ENCODE measurements at regions not wholly inside any gene's neighbourhood (a gene's known extent, or its start where the extent isn't known, plus 50 kb on each side); places are given as distances from the start of the nearest gene placed in this dataset.

DNA sequence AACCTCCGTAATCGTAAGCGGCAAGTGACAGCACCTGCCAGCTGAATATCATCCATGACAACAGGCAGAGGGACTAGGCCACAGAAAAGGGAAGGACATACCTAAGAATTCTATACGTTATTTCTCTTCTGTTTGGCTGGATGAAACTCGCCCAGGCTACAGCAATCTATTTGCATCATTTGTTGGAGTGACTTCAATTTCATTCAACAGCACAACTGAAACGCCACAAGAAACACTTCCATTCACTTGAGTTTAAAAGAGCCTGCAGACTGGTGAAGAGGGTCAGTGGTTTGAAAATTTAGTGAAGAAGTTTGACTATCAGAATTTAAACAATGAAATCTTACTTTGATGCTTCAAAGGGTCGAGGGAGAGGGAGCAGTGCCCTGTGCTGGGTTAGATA is 378.7 kb downstream of the LMO4 start:
- TF ChIP-seq YY1 (IDR thresholded peaks at IDR 0.05), result no peak
- TF ChIP-seq EGR1 (IDR thresholded peaks at IDR 0.05; ENCODE audit: low read depth in 2 of 2), result no peak
- no peak for TF ChIP-seq RXRA (IDR thresholded peaks at IDR 0.05)
- TF ChIP-seq FOXA2 (IDR thresholded peaks at IDR 0.05), result no peak
- TF ChIP-seq FOXA1 (IDR thresholded peaks at IDR 0.05), result no peak
- no peak for TF ChIP-seq HNF4A (conservative IDR thresholded peaks at IDR 0.05)
- TF ChIP-seq MAX (IDR thresholded peaks at IDR 0.05), result no peak
- TF ChIP-seq, protein P1, sequence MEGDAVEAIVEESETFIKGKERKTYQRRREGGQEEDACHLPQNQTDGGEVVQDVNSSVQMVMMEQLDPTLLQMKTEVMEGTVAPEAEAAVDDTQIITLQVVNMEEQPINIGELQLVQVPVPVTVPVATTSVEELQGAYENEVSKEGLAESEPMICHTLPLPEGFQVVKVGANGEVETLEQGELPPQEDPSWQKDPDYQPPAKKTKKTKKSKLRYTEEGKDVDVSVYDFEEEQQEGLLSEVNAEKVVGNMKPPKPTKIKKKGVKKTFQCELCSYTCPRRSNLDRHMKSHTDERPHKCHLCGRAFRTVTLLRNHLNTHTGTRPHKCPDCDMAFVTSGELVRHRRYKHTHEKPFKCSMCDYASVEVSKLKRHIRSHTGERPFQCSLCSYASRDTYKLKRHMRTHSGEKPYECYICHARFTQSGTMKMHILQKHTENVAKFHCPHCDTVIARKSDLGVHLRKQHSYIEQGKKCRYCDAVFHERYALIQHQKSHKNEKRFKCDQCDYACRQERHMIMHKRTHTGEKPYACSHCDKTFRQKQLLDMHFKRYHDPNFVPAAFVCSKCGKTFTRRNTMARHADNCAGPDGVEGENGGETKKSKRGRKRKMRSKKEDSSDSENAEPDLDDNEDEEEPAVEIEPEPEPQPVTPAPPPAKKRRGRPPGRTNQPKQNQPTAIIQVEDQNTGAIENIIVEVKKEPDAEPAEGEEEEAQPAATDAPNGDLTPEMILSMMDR (IDR thresholded peaks at IDR 0.05; ENCODE audit: low read depth, low read length, missing input control), result no peak
- TF ChIP-seq NR2F2 (IDR thresholded peaks at IDR 0.05), result no peak
- TF ChIP-seq, protein P2, sequence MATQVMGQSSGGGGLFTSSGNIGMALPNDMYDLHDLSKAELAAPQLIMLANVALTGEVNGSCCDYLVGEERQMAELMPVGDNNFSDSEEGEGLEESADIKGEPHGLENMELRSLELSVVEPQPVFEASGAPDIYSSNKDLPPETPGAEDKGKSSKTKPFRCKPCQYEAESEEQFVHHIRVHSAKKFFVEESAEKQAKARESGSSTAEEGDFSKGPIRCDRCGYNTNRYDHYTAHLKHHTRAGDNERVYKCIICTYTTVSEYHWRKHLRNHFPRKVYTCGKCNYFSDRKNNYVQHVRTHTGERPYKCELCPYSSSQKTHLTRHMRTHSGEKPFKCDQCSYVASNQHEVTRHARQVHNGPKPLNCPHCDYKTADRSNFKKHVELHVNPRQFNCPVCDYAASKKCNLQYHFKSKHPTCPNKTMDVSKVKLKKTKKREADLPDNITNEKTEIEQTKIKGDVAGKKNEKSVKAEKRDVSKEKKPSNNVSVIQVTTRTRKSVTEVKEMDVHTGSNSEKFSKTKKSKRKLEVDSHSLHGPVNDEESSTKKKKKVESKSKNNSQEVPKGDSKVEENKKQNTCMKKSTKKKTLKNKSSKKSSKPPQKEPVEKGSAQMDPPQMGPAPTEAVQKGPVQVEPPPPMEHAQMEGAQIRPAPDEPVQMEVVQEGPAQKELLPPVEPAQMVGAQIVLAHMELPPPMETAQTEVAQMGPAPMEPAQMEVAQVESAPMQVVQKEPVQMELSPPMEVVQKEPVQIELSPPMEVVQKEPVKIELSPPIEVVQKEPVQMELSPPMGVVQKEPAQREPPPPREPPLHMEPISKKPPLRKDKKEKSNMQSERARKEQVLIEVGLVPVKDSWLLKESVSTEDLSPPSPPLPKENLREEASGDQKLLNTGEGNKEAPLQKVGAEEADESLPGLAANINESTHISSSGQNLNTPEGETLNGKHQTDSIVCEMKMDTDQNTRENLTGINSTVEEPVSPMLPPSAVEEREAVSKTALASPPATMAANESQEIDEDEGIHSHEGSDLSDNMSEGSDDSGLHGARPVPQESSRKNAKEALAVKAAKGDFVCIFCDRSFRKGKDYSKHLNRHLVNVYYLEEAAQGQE (IDR thresholded peaks at IDR 0.05), result no peak
- no peak for TF ChIP-seq ATF3 (IDR thresholded peaks at IDR 0.05)
- no peak for TF ChIP-seq JUND (IDR thresholded peaks at IDR 0.05)
- no peak for TF ChIP-seq TAF1 (conservative IDR thresholded peaks at IDR 0.05)
- no peak for TF ChIP-seq SP1 (IDR thresholded peaks at IDR 0.05)
- TF ChIP-seq ZBTB33 (IDR thresholded peaks at IDR 0.05), result no peak
- no peak for TF ChIP-seq GABPA (IDR thresholded peaks at IDR 0.05 in 1 of 2, conservative IDR thresholded peaks at IDR 0.05 in 1 of 2)
- no peak overlapping the region for H3K4me3 ChIP-seq (ENCODE audit: low read depth in 1 of 3, low read length in 3 of 3)
- H3K27me3 ChIP-seq (ENCODE audit: control insufficient read depth in 4 of 4, insufficient read depth in 4 of 4, low read length in 3 of 4), result no peaks in the 10 kb centered on the region
- WGBS, result 86% methylated on average over 7 of the region's 7 CpGs
- no peak overlapping the region for H3K9ac ChIP-seq (ENCODE audit: low read depth in 1 of 2, low read length in 2 of 2)
- no peaks in the 10 kb centered on the region for H3K36me3 ChIP-seq (ENCODE audit: control insufficient read depth in 4 of 4, insufficient read depth in 3 of 4, low read depth in 1 of 4, low read length in 3 of 4)
- peaks cover 0 to 4% (median 0%) of the 10 kb centered on the region in 4 donors for H3K9me3 ChIP-seq (ENCODE audit: control insufficient read depth in 4 of 4, low read length in 3 of 4)
- no peak overlapping the region for H3K27ac ChIP-seq (ENCODE audit: low read depth in 1 of 2, low read length in 2 of 2)
- no peaks in the 10 kb centered on the region for H3K4me1 ChIP-seq (ENCODE audit: control insufficient read depth in 4 of 4, insufficient read depth in 4 of 4, low read length in 3 of 4)
- DNase-seq (ENCODE audit: low spot score), result no peak
